Activated T-cell treated with anti-CD3 and anti-CD28 coated beads for 24 hours (primary cell): ENCODE measurements at regions not wholly inside any gene's neighbourhood (a gene's known extent, or its start where the extent isn't known, plus 50 kb on each side); places are given as distances from the start of the nearest gene placed in this dataset.

Source experiments
- DNase-seq: peaks from one replicate; pipeline ENCODE4 v3.0.0-alpha.2; 2020; ENCODE audit warnings: low read depth

DNA sequence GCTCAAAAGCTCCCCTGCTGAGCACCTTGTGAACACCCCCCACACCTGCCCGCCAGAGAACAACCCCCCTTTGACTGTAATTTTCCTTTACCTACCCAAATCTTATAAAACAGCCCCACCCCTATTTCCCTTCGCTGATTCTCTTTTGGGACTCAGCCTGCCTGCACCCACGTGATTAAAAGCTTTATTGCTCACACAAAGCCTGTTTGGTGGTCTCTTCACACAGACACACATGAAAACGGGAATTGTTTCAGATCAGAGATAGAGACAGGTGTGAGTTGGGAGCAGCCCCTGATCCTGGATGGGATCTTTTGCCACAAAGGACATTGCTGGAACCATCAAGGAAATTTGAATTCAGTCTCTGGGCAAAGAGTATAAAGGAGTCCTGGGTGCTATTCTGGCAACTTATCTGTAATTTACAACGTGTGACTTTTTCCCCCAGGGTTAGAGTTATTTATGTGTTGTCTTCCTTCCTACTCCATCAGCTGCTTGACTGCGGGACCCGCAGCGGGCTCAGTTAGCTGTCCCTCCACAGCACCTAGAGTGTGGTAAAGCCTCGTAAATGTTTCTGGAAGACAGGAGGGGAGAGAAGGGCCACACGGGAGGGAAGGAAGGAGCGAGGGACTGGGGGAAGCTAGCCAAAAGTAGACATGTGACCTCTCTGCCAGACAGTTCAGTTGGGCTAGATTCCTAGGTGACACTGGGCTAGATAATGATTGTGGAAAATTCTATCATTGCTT lies 437.0 kb downstream of the ZNF608 start:
- no peak for DNase-seq

GRCh38 chr5:124303366-124303765 lies 443.1 kb downstream of the ZNF608 start:
- no peak for DNase-seq

DNA sequence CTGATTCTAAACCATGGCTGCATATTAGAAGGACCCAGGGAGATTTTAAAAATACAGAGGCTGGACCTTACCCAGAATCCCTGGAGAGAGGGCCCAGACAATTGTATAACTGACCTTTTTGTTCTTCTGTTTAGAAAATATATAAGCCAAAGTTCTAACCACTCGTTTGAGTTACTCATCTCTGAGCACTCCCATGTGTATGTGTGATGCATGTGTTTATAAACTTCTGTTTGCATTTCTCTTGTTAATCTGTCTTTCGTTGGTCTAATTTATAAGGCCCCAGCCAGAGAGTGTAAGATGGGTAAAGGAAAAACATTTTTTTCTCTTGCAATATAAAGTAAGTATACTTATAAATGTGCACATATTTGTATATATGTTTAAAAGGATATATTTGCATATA lies 443.9 kb downstream of the ZNF608 start:
- DNase-seq: no peak

GRCh38 chr5:124301850-124302249 lies 444.6 kb downstream of the ZNF608 start:
- DNase-seq: no peak

- no peak for DNase-seq
Measured at GRCh38 chr5:124300815-124301621, 445.4 kb downstream of the ZNF608 start.

GRCh38 chr5:124297826-124298225 lies 448.6 kb downstream of the ZNF608 start:
- DNase-seq: no peak

DNA sequence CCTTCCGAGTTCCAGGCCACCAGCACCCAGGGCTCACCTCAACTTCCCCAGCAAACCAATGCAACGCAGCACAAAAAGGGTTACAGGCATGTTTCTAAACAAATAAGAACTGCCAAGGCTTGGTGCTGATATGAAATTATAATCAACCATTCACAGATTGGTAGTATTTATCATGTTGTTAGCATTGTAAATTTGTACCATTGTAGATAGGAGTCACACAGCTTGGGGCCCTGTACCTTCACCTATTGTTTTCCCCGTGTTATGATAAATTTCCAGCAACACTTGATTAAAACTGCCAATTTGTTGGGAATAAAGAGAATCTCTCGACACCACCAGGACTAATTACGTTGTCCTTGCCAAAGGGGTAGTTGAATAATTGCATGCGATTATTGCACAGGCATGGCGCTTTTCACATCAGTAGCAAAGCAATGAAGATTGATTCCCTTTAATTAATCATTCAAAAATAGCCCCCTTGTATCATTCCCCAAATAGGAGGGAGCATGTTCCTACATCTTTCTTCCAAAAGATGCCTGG lies 454.1 kb downstream of the ZNF608 start:
- no peak for DNase-seq

GRCh38 chr5:124289641-124290311 lies 456.7 kb downstream of the ZNF608 start:
- DNase-seq: no peak

DNA sequence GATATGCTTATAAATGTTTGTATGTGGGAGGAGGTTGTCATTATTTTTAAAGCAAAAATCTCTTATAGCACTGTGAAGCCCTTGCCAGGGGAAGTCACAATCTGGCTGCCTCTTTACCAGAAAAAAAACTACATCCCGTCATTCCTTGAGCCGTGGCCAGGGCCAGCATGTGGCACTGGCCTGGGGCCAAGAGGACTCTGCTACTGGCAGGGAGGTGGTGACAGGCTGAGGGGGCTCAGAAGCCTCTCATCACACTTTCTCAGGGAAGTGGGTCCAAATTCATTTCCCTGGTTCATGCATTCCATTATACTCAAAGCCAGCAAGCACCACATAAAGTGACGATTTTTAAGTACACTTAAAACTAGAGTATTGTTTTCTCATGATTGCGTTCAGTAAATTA lies 457.3 kb downstream of the ZNF608 start:
- no peak for DNase-seq

- DNase-seq: no peak
Measured at GRCh38 chr5:124287813-124288212, 458.6 kb downstream of the ZNF608 start.

DNA sequence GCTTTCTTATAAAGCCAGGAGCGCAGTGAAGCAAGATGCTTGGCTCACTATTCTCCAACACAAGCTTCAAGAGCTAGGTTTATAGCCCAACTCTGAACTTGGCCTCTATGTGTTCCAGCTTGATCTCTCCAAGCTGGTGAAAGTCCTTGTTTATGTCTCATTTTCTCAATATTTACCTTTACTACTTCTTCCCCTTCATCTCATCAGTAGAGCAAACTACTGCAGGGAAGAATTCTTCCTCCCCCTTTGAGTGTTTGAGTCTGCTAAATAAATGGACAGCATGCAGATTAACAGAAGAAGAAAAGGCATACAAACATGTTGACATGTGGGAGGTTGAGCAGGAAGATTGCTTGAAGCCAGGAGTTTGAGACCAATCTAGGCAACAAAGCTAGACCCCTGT lies 460.7 kb downstream of the ZNF608 start:
- no peak for DNase-seq

DNA sequence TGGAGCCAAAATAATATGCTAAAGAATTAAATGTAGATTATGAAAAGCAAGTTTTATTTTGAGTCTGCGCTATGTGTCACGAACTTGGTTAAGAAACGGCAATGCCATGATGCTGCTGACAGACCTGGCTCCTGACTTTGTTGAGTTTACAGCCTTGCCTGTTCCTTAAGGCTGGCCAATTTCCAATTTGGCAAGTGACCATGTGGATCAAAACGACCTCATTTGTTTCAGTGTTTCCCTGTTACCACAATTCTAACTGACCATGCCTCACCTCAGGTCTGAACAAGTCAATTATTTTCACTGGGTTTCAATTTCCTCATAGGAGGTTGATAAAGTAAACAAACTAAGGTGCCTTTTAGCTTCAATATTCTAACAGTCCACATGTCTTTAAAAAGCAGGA lies 461.4 kb downstream of the ZNF608 start:
- DNase-seq: no peak

DNA sequence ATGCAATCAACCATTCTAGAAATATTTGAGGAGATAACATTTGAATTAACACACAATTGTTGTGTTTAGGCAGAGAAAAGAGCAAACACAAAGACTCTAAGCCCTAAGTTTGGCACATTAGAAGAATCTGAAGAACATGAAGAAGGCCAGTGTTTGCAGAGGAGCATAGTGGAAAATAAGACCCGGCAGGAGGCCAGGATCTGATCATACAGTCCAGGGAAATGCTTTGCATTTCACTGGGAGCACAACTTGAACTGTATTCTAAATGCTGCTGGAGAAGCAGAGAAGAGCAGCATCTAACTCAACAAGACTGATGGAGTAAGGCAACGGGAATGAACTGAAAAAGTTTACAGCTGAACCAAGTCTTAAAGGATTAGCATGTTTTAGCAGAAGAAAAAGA lies 463.4 kb downstream of the ZNF608 start:
- no peak for DNase-seq

DNA sequence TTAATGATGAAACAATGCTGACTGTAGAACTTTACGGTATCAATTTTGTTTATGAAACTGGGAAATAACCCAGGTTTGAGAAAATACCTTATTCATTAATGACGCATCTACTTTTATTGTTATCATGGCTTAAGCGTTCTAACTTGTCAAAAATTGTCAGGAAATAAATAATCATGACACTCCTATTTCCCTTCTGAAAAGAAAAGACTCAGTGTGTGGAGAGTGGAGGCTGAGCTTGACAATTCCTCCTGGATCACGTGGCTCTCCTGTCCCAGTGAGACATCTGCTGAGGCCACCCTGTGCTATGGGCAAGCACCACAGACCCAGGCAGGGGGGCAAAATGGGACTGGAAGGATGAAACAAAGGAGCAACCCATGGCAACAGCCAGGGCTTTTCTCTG lies 466.4 kb downstream of the ZNF608 start:
- no peak for DNase-seq

DNA sequence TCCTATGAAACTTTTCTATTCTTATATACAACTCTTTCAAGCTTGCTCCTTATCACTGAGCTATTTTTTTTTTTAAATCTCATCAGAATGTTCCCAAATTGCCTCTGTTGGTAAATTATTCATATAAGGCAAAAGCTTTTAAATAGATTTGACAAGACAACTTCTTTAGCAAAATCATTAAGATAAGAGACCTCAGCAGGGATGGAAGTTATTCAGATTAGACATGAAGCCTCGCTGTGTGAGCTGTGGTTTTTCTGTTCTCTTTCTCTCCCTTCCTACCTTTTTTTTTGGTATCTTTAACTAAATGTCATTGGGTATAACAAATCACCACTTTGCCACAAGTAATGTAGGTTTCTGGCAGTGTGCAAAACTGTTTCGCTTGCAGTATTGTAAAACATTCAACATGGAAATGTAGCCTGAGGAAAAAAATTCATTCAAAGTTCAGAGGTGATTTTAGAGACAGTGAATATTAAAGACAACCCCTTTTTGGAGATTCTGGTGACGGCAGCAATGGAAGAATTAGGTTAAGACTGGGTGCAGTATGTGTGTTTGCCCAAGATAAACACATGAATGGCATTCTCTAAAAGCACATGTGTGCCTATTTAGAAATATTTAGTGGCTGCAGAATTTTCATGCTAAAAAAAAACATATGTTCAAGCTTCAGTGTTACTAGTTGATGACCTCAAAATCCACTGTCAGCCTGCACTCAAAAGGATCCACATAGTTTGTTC lies 467.1 kb downstream of the ZNF608 start:
- no peak for DNase-seq

- DNase-seq: no peak
Measured at GRCh38 chr5:124278636-124279035, 467.8 kb downstream of the ZNF608 start.

DNA sequence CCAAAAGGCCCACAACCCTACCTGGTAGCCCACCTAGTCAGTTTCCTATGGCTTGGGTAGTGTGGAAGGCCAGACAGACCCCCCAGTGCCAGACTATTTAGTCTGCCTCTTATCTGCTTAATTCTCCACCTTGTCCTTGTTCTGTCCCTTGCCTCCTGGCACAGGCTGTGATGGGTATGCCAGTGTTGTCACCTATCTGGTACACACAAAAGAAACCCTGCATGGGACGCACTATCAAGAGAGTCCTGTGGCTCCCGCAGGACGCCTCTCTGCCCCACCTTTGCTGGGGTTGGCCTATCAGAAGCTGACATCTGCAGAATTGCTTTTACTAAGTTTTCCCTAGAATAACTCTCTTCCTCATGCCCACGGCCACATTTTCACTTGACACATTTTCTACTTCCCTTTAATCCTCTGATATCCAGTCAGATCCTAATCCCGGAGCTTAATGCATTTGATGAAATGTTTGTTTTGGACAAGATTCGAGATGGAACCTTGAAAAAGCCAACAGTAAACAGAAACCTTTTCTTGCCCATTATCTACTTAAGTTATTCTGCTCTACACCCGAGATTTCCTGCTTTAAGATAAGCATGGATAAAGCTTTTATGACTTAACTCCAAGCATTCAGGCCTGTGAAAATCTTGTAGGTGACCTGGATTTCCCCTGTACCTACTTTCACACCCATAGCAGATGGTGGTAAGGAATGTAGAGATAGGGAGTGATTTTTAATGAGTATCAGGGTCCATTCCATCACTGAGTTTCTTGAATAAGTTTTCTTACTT lies 468.5 kb downstream of the ZNF608 start:
- no peak for DNase-seq

- no peak for DNase-seq
Measured at GRCh38 chr5:124276166-124276565, 470.3 kb downstream of the ZNF608 start.

GRCh38 chr5:124274949-124275348 lies 471.5 kb downstream of the ZNF608 start:
- no peak for DNase-seq

- no peak for DNase-seq
Measured at GRCh38 chr5:124264499-124264898, 481.9 kb downstream of the ZNF608 start.
